SJSA1 (cell line): ENCODE measurements at regions not wholly inside any gene's neighbourhood (a gene's known extent, or its start where the extent isn't known, plus 50 kb on each side); places are given as distances from the start of the nearest gene placed in this dataset.

ENCODE experiments used
- DNase-seq, 2 experiments: peaks; one replicate each; pipeline ENCODE4 v3.0.0-alpha.2; 2015 to 2020; ENCODE audit warnings: low spot score in 2 of 2, low read depth in 1 of 2
- H3K27ac ChIP-seq: fragments of 250-450 bp; sonication (Bioruptor Pico); 2 replicates; pipeline ENCODE4 v1.5.1; 2020; ENCODE audit warnings: mild to moderate bottlenecking, moderate library complexity
- H3K27me3 ChIP-seq: fragments of 250-450 bp; sonication (Bioruptor Pico); replicated peaks from 2 replicates; pipeline ENCODE4 v1.5.1; 2020; ENCODE audit warnings: mild to moderate bottlenecking, moderate library complexity
- H3K36me3 ChIP-seq: fragments of 250-450 bp; sonication (Bioruptor Pico); 2 replicates; pipeline ENCODE4 v1.5.1; 2020; ENCODE audit warnings: mild to moderate bottlenecking
- H3K4me1 ChIP-seq: fragments of 250-450 bp; sonication (Bioruptor Pico); replicated peaks from 2 replicates; pipeline ENCODE4 v1.6.1; 2021; ENCODE audit warnings: mild to moderate bottlenecking
- H3K4me3 ChIP-seq: fragments of 250-450 bp; sonication (Bioruptor Pico); 2 replicates; pipeline ENCODE4 v1.5.1; 2020; ENCODE audit warnings: mild to moderate bottlenecking
- H3K9me3 ChIP-seq: fragments of 250-450 bp; sonication (Bioruptor Pico); replicated peaks from 2 replicates; pipeline ENCODE4 v1.5.1; 2020; ENCODE audit warnings: mild to moderate bottlenecking

- DNase-seq, result no peak
- Histone ChIP-seq H3K4me3 (no peak overlapping the region), H3K9me3 (no peaks in the 10 kb centered on the region), H3K27ac (no peak overlapping the region), H3K36me3 (no peaks in the 10 kb centered on the region), H3K27me3 (no peaks in the 10 kb centered on the region), H3K4me1 (peaks cover 36% of the 10 kb centered on the region)
Measured at GRCh38 chr3:155029941-155030340, 50.2 kb upstream of the MME start.

GRCh38 chr3:155026999-155027591, 53.0 kb upstream of the MME start:
- DNase-seq, result no peak
- Histone ChIP-seq H3K4me1 (peaks cover 27% of the 10 kb centered on the region), H3K4me3 (no peak overlapping the region), H3K36me3 (no peaks in the 10 kb centered on the region), H3K27ac (no peak overlapping the region), H3K9me3 (no peaks in the 10 kb centered on the region), H3K27me3 (no peaks in the 10 kb centered on the region)

GRCh38 chr3:155024006-155024638, 56.0 kb upstream of the MME start:
- peaks cover 34% of the 10 kb centered on the region for H3K4me1 ChIP-seq
- no peak overlapping the region for H3K4me3 ChIP-seq
- no peaks in the 10 kb centered on the region for H3K9me3 ChIP-seq
- H3K27me3 ChIP-seq, result no peaks in the 10 kb centered on the region
- H3K27ac ChIP-seq, result peak overlapping the region; percentile 35; the same call in 1 of the 2 replicates
- peak in 1 of 2 experiments; percentile 14 for DNase-seq
- H3K36me3 ChIP-seq, result no peaks in the 10 kb centered on the region

GRCh38 chr3:155022896-155023295, 57.2 kb upstream of the MME start:
- Histone ChIP-seq H3K27me3 (no peaks in the 10 kb centered on the region), H3K4me1 (peaks cover 41% of the 10 kb centered on the region), H3K4me3 (no peak overlapping the region), H3K9me3 (no peaks in the 10 kb centered on the region), H3K27ac (peak overlapping the region; percentile 31), H3K36me3 (no peaks in the 10 kb centered on the region)
- no peak for DNase-seq

GRCh38 chr3:155019575-155019974, 60.5 kb upstream of the MME start:
- Histone ChIP-seq H3K9me3 (no peaks in the 10 kb centered on the region; the same call in 1 of the 2 replicates), H3K27me3 (no peaks in the 10 kb centered on the region), H3K4me1 (peaks cover 64% of the 10 kb centered on the region), H3K36me3 (no peaks in the 10 kb centered on the region), H3K27ac (peak overlapping the region; percentile 22), H3K4me3 (no peak overlapping the region)
- peak in 1 of 2 experiments; percentile 45 for DNase-seq

GRCh38 chr3:155018621-155019330, 61.3 kb upstream of the MME start:
- Histone ChIP-seq H3K4me1 (peaks cover 57% of the 10 kb centered on the region), H3K4me3 (no peak overlapping the region), H3K9me3 (no peaks in the 10 kb centered on the region; the same call in 1 of the 2 replicates), H3K36me3 (no peaks in the 10 kb centered on the region), H3K27ac (no peak overlapping the region), H3K27me3 (no peaks in the 10 kb centered on the region)
- no peak for DNase-seq

- H3K9me3 ChIP-seq, result no peaks in the 10 kb centered on the region; the same call in 1 of the 2 replicates
- no peak overlapping the region for H3K4me3 ChIP-seq
- peak overlapping the region; percentile 51 for H3K27ac ChIP-seq
- peaks cover 46% of the 10 kb centered on the region for H3K4me1 ChIP-seq
- no peaks in the 10 kb centered on the region for H3K27me3 ChIP-seq
- H3K36me3 ChIP-seq, result no peaks in the 10 kb centered on the region
- peak in 1 of 2 experiments; percentile 64 for DNase-seq
Measured at GRCh38 chr3:155015776-155016436, 64.2 kb upstream of the MME start.

- Histone ChIP-seq H3K27me3 (no peaks in the 10 kb centered on the region), H3K27ac (peak overlapping the region; percentile 51; the same call in 1 of the 2 replicates), H3K4me3 (no peak overlapping the region), H3K36me3 (no peaks in the 10 kb centered on the region), H3K4me1 (peaks cover 40% of the 10 kb centered on the region), H3K9me3 (no peaks in the 10 kb centered on the region; the same call in 1 of the 2 replicates)
- peak in 1 of 2 experiments; percentile 33 for DNase-seq
Measured at GRCh38 chr3:155014953-155015352, 65.2 kb upstream of the MME start.

- no peaks in the 10 kb centered on the region for H3K27me3 ChIP-seq
Measured at GRCh38 chr3:155013427-155013826, 66.7 kb upstream of the MME start.

GRCh38 chr3:155012584-155012983, 67.5 kb upstream of the MME start:
- no peaks in the 10 kb centered on the region for H3K36me3 ChIP-seq
- no peaks in the 10 kb centered on the region; the same call in 1 of the 2 replicates for H3K9me3 ChIP-seq
- no peak overlapping the region for H3K27ac ChIP-seq

More at GRCh38 chr3:155013427-155013826, 66.7 kb upstream of the MME start:
- no peak for DNase-seq
- Histone ChIP-seq H3K4me1 (peaks cover 25% of the 10 kb centered on the region), H3K27ac (no peak overlapping the region), H3K4me3 (no peak overlapping the region), H3K36me3 (no peaks in the 10 kb centered on the region), H3K9me3 (no peaks in the 10 kb centered on the region; the same call in 1 of the 2 replicates)

GRCh38 chr3:155010416-155010815, 69.7 kb upstream of the MME start:
- Histone ChIP-seq H3K4me3 (no peak overlapping the region), H3K4me1 (peaks cover 9% of the 10 kb centered on the region), H3K27ac (no peak overlapping the region), H3K36me3 (no peaks in the 10 kb centered on the region), H3K27me3 (no peaks in the 10 kb centered on the region), H3K9me3 (no peaks in the 10 kb centered on the region; the same call in 1 of the 2 replicates)
- no peak for DNase-seq

More at GRCh38 chr3:155012584-155012983, 67.5 kb upstream of the MME start:
- Histone ChIP-seq H3K27me3 (no peaks in the 10 kb centered on the region), H3K4me3 (no peak overlapping the region), H3K4me1 (peaks cover 25% of the 10 kb centered on the region)
- DNase-seq, result no peak

GRCh38 chr3:155009217-155009616, 70.9 kb upstream of the MME start:
- Histone ChIP-seq H3K27ac (no peak overlapping the region), H3K4me3 (no peak overlapping the region), H3K9me3 (no peaks in the 10 kb centered on the region), H3K36me3 (no peaks in the 10 kb centered on the region), H3K4me1 (no peaks in the 10 kb centered on the region), H3K27me3 (no peaks in the 10 kb centered on the region)
- no peak for DNase-seq

- H3K9me3 ChIP-seq, result no peaks in the 10 kb centered on the region
- no peak for DNase-seq
- no peak overlapping the region for H3K4me3 ChIP-seq
- H3K4me1 ChIP-seq, result no peaks in the 10 kb centered on the region
- no peak overlapping the region for H3K27ac ChIP-seq
- no peaks in the 10 kb centered on the region for H3K27me3 ChIP-seq
- H3K36me3 ChIP-seq, result no peaks in the 10 kb centered on the region
Measured at GRCh38 chr3:155007729-155008128, 72.4 kb upstream of the MME start.
